ENCODE measurements at regions not wholly inside any gene's neighbourhood (a gene's known extent, or its start where the extent isn't known, plus 50 kb on each side); places are given as distances from the start of the nearest gene placed in this dataset.

DNA sequence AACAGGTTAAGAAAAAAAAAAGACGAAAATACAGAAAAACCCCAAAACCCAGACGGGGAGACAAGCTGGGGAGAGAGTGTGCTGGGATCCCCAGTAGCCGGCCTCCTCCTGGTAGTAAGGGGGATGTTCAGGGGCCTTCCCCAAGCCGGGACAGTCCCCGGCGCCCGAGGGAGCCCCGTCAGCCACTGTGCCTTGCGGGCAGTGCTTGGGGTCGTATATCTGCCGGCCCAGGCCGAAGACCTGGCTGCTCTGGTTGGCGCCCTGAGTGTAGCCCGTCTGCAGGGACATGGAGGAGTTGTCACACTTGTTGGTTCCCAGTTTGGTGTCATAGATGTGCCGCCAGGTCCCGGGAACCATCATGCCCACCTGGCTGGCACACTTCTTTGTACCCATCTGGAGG, 287.2 kb upstream of the GADL1 start:
- in situ Hi-C loops (cut with MboI; ENCODE audit: low sequenced_read_pairs) (no loop called here), intact Hi-C loops (cut with micrococcal nuclease) (no loop called here), dilution Hi-C loops (cut with HindIII; ENCODE audit: low sequenced_read_pairs, unreplicated experiment) (no loop called here)
- WGBS, 2 experiments (ENCODE audit: extremely low coverage in 2 of 2, insufficient read length in 1 of 2) = 91% methylated on average over 5 of the region's 16 CpGs; no CpG with 5 or more reads in 1 of the 2 experiments
- H4K5ac ChIP-seq (ENCODE audit: low read depth, low read length) = no peak overlapping the region
- CTCF ChIA-PET = no interaction called here
- no peak overlapping the region for H2BK120ac ChIP-seq (ENCODE audit: low read depth, low read length)
- no peaks in the 10 kb centered on the region for H3K79me1 ChIP-seq (ENCODE audit: low read depth in 1 of 2, low read length in 2 of 2)
- no peak overlapping the region for H3K27ac ChIP-seq (ENCODE audit: insufficient read depth, low read length)
- TF ChIP-seq FOS (IDR thresholded peaks at IDR 0.05; ENCODE audit: low read depth, low read length) (no peak), MXI1 (IDR thresholded peaks at IDR 0.05; ENCODE audit: borderline replicate concordance, low read depth, low read length) (no peak), MAZ (IDR thresholded peaks at IDR 0.05; ENCODE audit: borderline replicate concordance, low read depth, low read length) (no peak), MAFK (IDR thresholded peaks at IDR 0.05; ENCODE audit: low read depth, low read length) (no peak), CHD1 (IDR thresholded peaks at IDR 0.05; ENCODE audit: low read depth, low read length) (no peak), NFE2L2 (IDR thresholded peaks at IDR 0.05; ENCODE audit: low read depth, low read length) (no peak), POLR2A (IDR thresholded peaks at IDR 0.05; ENCODE audit: low read depth, low read length) (no peak), RFX5 (IDR thresholded peaks at IDR 0.05; ENCODE audit: low read depth, low read length) (no peak), RAD21 (IDR thresholded peaks at IDR 0.05; ENCODE audit: low read length) (no peak), BHLHE40 (IDR thresholded peaks at IDR 0.05; ENCODE audit: low read depth, low read length) (no peak), USF2 (IDR thresholded peaks at IDR 0.05; ENCODE audit: low read depth, low read length) (no peak), ELK1 (IDR thresholded peaks at IDR 0.05; ENCODE audit: borderline replicate concordance, low read depth, low read length) (no peak), SMC3 (IDR thresholded peaks at IDR 0.05; ENCODE audit: low read depth, low read length) (no peak)
- no peak overlapping the region for H3K4me3 ChIP-seq (ENCODE audit: insufficient read depth, low read depth, low read length)
- POLR2A ChIA-PET (ENCODE audit: unreplicated experiment) = no interaction called here
- no peak overlapping the region for H3K4me2 ChIP-seq (ENCODE audit: low read depth, low read length)
- ATAC-seq (ENCODE audit: low read depth) (no peak), DNase-seq (no peak)
- H3K14ac ChIP-seq (replicated peaks; ENCODE audit: low read depth, low read length) = no peak overlapping the region
- no peak overlapping the region for H3K23ac ChIP-seq (ENCODE audit: low read depth, low read length)
- no peak overlapping the region for H3K56ac ChIP-seq (ENCODE audit: extremely low read depth, insufficient read depth, low read length)
- H2AK9ac ChIP-seq (replicated peaks; ENCODE audit: low read depth, low read length, poor library complexity) = no peak overlapping the region
- no peaks in the 10 kb centered on the region for H3K36me3 ChIP-seq (ENCODE audit: control insufficient read depth, insufficient read depth, low read length)
- no peak overlapping the region for H3K4ac ChIP-seq (ENCODE audit: low read depth, low read length)
- H3K18ac ChIP-seq (ENCODE audit: low read depth, low read length) = no peak overlapping the region
- H2AK5ac ChIP-seq (ENCODE audit: low read depth, low read length) = no peak overlapping the region
- no peak overlapping the region for H4K8ac ChIP-seq (ENCODE audit: low read depth in 2 of 2, low read length in 2 of 2)
- H2BK15ac ChIP-seq (ENCODE audit: low read depth, low read length) = no peak overlapping the region
- H2BK20ac ChIP-seq (ENCODE audit: low read depth, low read length) = no peak overlapping the region
- no peak overlapping the region for H2BK5ac ChIP-seq (ENCODE audit: low read depth, low read length, poor library complexity, severe bottlenecking)
- BruUV-seq (replicated peaks) = no TSS peak
- H4K20me1 ChIP-seq (ENCODE audit: insufficient read depth, low read length) = no peaks in the 10 kb centered on the region
- H3K4me1 ChIP-seq (ENCODE audit: control insufficient read depth, insufficient read depth, low read length) = no peaks in the 10 kb centered on the region
- no peak overlapping the region for H3K9ac ChIP-seq (ENCODE audit: low read depth, low read length)
- H3K27me3 ChIP-seq (ENCODE audit: control insufficient read depth, insufficient read depth, low read length) = peaks cover 5% of the 10 kb centered on the region
- H2AFZ ChIP-seq (replicated peaks; ENCODE audit: low read length, poor library complexity) = no peak overlapping the region
- no peaks in the 10 kb centered on the region for H3K9me3 ChIP-seq (ENCODE audit: control insufficient read depth, insufficient read depth, low read length)
- no peak overlapping the region for H4K91ac ChIP-seq (ENCODE audit: insufficient read depth, low read depth, low read length)
- H3K9me1 ChIP-seq (ENCODE audit: insufficient read depth, low read length) = no peaks in the 10 kb centered on the region

Measured in IMR-90 (cell line).